GM19467 (cell line): ENCODE measurements at regions not wholly inside any gene's neighbourhood (a gene's known extent, or its start where the extent isn't known, plus 50 kb on each side); places are given as distances from the start of the nearest gene placed in this dataset.
"Not testable (repeated sequence)": the region's sequence is repeated elsewhere in the genome, so short reads cannot be mapped to it uniquely, and the experiment has no call there.

ENCODE experiments used
- ATAC-seq: cut with Tn5 transposase; IDR thresholded peaks from one replicate; pipeline ENCODE4 v1.9.1; 2021; ENCODE audit warnings: mild to moderate bottlenecking, moderate library complexity; ENCODE audit not compliant: unreplicated experiment

DNA sequence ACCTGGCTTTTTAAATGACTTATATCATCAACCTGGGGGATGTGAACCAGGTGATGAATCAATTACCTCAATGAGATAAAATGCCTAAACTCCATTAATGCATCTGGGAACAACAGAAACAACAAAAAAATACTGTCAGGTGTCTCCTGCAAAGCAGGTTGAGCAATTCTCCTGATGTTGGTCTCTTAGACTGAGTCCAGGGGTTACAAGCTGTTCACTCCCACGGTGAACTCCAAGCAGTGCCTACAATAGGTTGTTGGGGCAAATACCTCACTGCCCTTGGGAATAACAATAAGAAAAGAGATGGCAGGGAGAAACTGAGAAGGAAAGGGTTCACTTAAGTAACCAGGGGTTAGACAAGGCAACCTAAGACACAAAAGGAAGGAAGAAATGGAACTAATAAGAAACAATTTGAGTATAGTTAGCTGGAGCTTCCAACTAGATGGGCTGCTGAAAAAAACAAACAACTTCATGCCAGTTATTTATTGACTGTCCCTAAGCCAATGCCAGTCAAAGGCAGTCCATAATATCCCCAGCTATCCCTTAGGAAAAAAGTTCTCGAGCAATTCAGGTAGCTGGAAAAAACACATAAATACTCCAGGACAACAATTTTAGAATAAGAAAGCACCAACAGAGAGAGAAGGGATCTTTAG is 97.6 kb upstream of the MAGI3 start:
- no peak for ATAC-seq

- no peak for ATAC-seq
Observed at GRCh38 chr1:113293256-113293626, 97.1 kb upstream of the MAGI3 start.

GRCh38 chr1:113297749-113298148 is 92.6 kb upstream of the MAGI3 start:
- no peak for ATAC-seq

GRCh38 chr1:113298941-113299340 is 91.4 kb upstream of the MAGI3 start:
- ATAC-seq: no peak

- no peak for ATAC-seq
Observed at GRCh38 chr1:113302636-113303035, 87.7 kb upstream of the MAGI3 start.

DNA sequence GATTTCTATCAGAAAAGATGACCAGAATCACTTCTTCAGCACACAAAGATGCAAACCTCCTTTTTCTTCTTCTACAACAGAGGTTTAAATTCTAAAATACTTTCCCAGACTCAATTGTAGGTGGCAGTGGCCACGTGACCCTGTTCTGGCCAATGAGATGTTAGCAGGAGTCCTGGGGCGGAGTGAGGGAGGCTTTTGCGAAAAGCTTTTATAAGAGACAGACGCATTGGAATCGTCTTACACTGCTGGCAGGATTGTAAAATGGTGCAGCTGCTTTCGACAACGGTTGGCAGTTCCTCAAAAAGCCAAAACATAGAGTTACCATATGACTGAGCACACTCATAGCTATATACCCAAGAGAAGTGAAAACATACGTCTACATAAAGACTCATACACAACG is 87.0 kb upstream of the MAGI3 start:
- ATAC-seq: no peak

DNA sequence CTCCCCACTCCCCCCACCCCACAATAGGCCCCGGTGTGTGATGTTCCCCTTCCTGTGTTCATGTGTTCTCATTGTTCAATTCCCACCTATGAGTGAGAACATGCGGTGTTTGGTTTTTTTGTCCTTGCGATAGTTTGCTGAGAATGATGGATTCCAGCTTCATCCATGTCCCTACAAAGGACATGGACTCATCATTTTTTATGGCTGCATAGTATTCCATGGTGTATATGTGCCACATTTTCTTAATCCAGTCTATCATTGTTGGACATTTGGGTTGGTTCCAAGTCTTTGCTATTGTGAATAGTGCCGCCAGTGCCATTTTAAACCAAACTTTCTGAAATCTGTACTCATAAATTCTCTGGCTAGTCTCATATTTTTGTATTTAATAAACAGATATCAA is 85.3 kb upstream of the MAGI3 start:
- not testable (repeated sequence) for ATAC-seq

DNA sequence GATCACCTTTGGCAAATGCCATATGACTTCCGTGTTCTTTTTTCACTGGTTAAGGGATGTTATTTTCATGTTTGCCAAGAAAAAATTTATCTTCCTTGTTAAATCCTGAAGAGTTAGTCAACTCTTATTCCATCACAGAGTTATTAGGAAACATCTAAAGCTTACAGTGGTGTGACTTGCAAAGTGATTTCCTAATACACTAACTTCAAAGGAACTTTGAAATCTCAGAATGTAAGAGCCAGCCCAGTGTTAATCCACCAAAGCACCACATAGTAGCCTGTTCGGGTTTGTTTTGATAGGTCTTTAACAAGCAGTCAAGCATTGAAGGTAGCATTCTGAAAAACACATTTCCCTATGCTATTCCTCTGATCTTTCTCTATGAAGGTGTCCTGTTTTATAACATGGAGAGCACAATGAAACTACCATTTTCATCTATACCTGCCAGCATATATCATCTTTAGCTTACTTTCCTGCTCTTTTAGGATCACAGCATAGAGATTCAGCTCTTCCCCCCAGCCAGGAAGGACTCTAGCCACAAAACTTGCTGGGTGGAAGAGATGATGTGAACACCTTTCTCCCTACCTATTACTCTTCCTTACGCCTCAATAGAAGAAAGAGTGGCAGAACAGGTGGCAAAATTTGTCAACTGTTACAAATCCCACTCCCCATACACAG is 82.4 kb upstream of the MAGI3 start:
- ATAC-seq: no peak

DNA sequence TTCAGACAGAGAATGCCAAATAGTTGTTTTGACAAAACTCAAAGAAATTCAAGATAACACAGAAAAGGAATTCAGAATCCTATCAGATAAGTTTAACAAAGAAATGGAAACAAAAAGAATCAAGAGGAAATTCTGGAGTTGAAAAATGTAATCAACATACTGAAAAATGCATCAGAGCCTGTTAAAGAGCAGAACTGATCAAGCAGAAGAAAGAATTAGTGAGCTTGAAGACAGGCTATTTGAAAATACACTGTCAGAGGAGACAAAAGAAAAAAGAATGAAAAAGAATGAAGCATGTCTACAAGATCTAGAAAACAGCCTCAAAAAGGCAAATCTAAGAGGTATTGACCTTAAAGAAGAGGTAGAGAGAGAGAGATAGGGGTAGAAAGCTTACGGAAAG is 77.7 kb upstream of the MAGI3 start:
- ATAC-seq: not testable (repeated sequence)

GRCh38 chr1:113314600-113314999 is 75.7 kb upstream of the MAGI3 start:
- ATAC-seq: no peak

- no peak for ATAC-seq
Observed at GRCh38 chr1:113320272-113320671, 70.0 kb upstream of the MAGI3 start.

DNA sequence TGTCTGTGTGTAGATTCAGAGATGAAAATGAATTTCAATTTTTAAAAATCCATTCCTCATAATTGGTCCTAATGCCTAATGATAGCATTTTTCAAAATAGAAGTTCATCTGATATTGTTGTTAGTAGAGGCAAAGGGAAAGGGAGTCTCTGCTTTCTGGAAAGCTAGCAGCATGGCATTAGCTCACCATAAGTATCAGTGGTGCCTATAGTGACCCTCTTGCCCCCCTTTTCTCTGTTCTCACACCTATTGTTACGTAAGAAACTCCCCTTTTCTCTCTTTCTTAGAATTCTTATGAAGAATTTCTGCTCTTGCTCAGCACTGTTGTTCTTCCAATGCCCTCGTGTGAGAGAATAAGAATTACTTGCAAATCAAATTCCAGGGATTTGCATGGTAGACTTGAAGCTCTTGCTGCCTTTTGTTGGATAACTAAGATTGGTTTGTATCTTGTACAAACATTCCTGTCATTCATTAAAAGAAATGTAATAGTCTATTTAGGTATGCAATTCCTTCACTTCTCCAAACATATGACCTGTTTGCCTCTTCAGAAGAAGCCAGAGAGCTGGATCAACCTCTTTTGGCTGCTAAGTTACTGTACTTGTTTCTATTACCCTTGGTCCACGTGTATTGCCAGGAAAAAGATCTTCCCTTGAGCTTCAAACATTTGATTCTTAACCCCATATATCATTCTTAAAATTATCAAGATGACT is 69.2 kb upstream of the MAGI3 start:
- no peak for ATAC-seq

DNA sequence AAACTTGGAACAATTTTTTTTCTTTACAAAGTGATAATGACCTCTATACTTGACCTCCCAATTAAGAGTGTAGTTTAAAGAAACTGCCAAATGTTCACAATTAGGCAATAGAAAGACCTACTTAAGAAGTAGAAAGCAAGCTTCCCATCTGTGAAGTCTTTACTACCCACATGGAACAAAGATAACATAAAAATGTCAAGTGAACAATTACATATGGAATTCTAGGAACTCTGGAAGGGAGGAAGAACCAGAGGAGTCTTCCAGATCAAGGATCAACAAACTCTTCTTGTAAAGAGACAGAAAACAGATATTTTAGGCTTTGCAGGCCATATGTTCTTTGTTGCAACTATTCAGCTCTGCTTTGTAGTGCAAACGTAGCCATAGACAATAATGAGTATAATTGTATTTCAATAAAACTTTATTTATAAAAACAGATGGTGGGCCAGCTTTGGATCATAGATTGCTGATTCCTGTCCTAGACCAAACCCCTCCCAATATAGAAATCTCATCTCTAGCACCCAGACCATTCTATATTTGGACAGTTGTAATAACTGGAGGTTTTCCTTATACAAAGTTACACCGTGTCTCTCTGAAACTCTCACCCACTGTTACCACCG is 68.4 kb upstream of the MAGI3 start:
- ATAC-seq: no peak

- no peak for ATAC-seq
Observed at GRCh38 chr1:113322439-113322838, 67.9 kb upstream of the MAGI3 start.

DNA sequence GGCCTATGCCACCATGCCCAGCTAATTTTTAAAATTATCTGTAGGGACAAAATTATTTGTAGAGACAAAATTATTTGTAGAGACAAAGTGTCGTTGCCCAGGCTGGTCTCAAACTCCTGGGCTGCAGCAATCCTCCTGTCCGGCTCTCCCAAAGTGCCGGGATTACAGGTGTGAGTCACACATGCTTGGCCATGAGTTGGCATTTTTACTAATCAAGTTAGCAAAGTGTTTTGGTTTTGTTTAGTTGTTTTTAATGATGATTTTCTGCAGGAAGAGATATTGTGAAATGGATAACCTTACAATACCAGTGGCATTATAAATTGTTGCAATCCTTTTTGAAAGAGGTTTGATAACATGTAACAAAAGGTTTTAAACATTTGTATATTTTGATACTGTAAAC is 65.3 kb upstream of the MAGI3 start:
- ATAC-seq: no peak

DNA sequence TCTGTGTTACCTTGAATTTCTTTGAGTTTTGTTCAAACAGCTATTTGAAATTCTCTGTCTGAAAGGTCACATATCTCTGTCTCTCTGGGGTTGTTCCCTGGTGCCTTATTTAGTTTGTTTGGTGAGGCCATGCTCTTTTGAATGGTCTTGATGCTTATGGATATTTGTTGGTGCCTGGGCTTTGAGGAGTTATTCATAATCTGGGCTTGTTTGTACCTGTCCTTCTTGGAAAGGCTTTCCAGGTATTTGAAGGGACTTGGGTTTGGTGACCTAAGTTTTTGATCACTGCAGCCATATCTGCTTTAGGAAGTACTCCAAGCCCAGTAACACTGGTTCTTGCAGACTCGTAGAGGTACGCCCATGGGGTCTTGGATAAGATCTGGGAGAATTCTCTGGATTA is 63.3 kb upstream of the MAGI3 start:
- ATAC-seq: no peak

GRCh38 chr1:113333056-113333455 is 57.3 kb upstream of the MAGI3 start:
- ATAC-seq: no peak

DNA sequence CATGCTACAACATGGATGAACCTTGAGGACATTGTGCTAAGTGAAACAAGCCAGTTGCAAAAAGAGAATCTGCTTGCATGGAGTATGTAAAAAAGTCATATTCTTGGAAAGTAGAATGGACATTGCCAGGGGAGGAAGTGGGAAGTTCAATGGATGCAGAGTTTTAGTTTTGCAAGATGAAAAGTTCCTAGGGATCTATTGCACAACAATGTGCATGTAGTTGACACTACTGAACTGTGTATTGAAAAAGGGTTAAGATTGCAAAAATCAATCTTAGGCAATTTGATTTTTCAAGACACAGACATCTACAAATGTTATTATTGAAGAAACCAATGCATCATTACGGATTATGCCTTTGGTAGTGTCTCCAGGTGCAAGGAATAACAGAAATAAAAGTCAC is 50.3 kb upstream of the MAGI3 start:
- ATAC-seq: no peak
